Uterus (tissue), 3 donors: ENCODE measurements at regions not wholly inside any gene's neighbourhood (a gene's known extent, or its start where the extent isn't known, plus 50 kb on each side); places are given as distances from the start of the nearest gene placed in this dataset.

Source experiments
- DNase-seq, 2 donors: peaks; one replicate each; pipeline ENCODE4 v3.0.0-alpha.2; 2019 to 2020
- H3K27ac ChIP-seq, 2 donors: fragments of 200-600 bp; sonication (generic); 1 replicate in 1 of 2; 2 replicates in 1 of 2; pipeline ENCODE4 v1.5.1; 2016 to 2018
- H3K27me3 ChIP-seq, 2 donors: fragments of 200-600 bp; sonication (generic); one replicate each; pipeline ENCODE4 v1.5.1; 2018 to 2019; ENCODE audit warnings: control low read depth in 1 of 2
- H3K36me3 ChIP-seq, 2 donors: fragments of 200-600 bp; sonication (generic); one replicate each; pipeline ENCODE4 v1.5.1; 2019; ENCODE audit warnings: control low read depth in 1 of 2
- H3K4me1 ChIP-seq, 2 donors: fragments of 200-600 bp; sonication (generic); one replicate each; pipeline ENCODE4 v1.5.1; 2018 to 2019; ENCODE audit warnings: control low read depth in 1 of 2
- H3K4me3 ChIP-seq, 2 donors: fragments of 200-600 bp; sonication (generic); 1 replicate in 1 of 2; 2 replicates in 1 of 2; pipeline ENCODE4 v1.5.1; 2018 to 2019; ENCODE audit warnings: mild to moderate bottlenecking in 1 of 2
- H3K9me3 ChIP-seq, 2 donors: fragments of 200-600 bp; sonication (generic); one replicate each; pipeline ENCODE4 v1.5.1; 2019; ENCODE audit warnings: control low read depth in 1 of 2
- CTCF ChIP-seq, 4 experiments: fragments of 200-600 bp in 2 of 4; fragments of 450-650 bp in 2 of 4; sonication (generic) in 2 of 4; IDR thresholded peaks; one replicate each; pipeline ENCODE4 v1.5.1; 2016 to 2019; ENCODE audit warnings: antibody characterized with exemption in 4 of 4, mild to moderate bottlenecking in 2 of 4, moderate library complexity in 1 of 4
- POLR2A ChIP-seq, 2 donors: fragments of 450-650 bp; IDR thresholded peaks; one replicate each; pipeline ENCODE4 v1.6.1; 2016; ENCODE audit warnings: antibody characterized with exemption in 2 of 2, mild to moderate bottlenecking in 1 of 2, moderate library complexity in 1 of 2
- intact Hi-C: fragments of 100-400 bp; cut with DNase I; formaldehyde crosslinking; loops from one replicate; pipeline ENCODE4 v1.15.1; 2023; ENCODE audit warnings: low total_unique reads
- donor health status: DM: yes; HTN: yes; CAD: no.

GRCh38 chr17:34011599-34011998, 243.5 kb upstream of the CCL2 start:
- H3K9me3 ChIP-seq = no peaks in the 10 kb centered on the region
- intact Hi-C loops = no loop called here
- no peak overlapping the region for H3K4me3 ChIP-seq

GRCh38 chr17:34012709-34013375, 242.2 kb upstream of the CCL2 start:
- H3K4me3 ChIP-seq = no peak overlapping the region
- intact Hi-C loops = no loop called here
- no peak for DNase-seq
- H3K9me3 ChIP-seq = no peaks in the 10 kb centered on the region
- TF ChIP-seq CTCF (IDR thresholded peaks at IDR 0.05) (no peak), POLR2A (IDR thresholded peaks at IDR 0.05) (no peak)
- no peak overlapping the region for H3K27ac ChIP-seq
- H3K36me3 ChIP-seq = no peaks in the 10 kb centered on the region
- no peaks in the 10 kb centered on the region for H3K4me1 ChIP-seq
- no peaks in the 10 kb centered on the region for H3K27me3 ChIP-seq

More at GRCh38 chr17:34011599-34011998, 243.5 kb upstream of the CCL2 start:
- DNase-seq = no peak
- no peaks in the 10 kb centered on the region for H3K36me3 ChIP-seq
- TF ChIP-seq POLR2A (IDR thresholded peaks at IDR 0.05) (no peak), CTCF (IDR thresholded peaks at IDR 0.05) (no peak)
- H3K27ac ChIP-seq = no peak overlapping the region
- no peaks in the 10 kb centered on the region for H3K27me3 ChIP-seq
- H3K4me1 ChIP-seq = no peaks in the 10 kb centered on the region

GRCh38 chr17:34015253-34015652, 239.8 kb upstream of the CCL2 start:
- Histone ChIP-seq H3K9me3 (no peaks in the 10 kb centered on the region), H3K4me3 (no peak overlapping the region), H3K27me3 (no peaks in the 10 kb centered on the region), H3K27ac (no peak overlapping the region), H3K4me1 (no peaks in the 10 kb centered on the region), H3K36me3 (no peaks in the 10 kb centered on the region)
- no peak for DNase-seq
- TF ChIP-seq CTCF (IDR thresholded peaks at IDR 0.05) = no peak
- no peak for TF ChIP-seq POLR2A (IDR thresholded peaks at IDR 0.05)
- intact Hi-C loops = no loop called here

- DNase-seq = no peak
These were observed 230.7 kb upstream of the CCL2 start for GRCh38 chr17:34024386-34024785.

More at GRCh38 chr17:34024386-34024785, 230.7 kb upstream of the CCL2 start:
- intact Hi-C loops = no loop called here
- Histone ChIP-seq H3K36me3 (no peaks in the 10 kb centered on the region), H3K27me3 (no peaks in the 10 kb centered on the region), H3K9me3 (no peaks in the 10 kb centered on the region), H3K4me3 (no peak overlapping the region), H3K4me1 (no peaks in the 10 kb centered on the region), H3K27ac (no peak overlapping the region)
- TF ChIP-seq CTCF (IDR thresholded peaks at IDR 0.05) (no peak), POLR2A (IDR thresholded peaks at IDR 0.05) (no peak)
